Fibroblast of gingiva (primary cell): ENCODE measurements at regions not wholly inside any gene's neighbourhood (a gene's known extent, or its start where the extent isn't known, plus 50 kb on each side); places are given as distances from the start of the nearest gene placed in this dataset.
"Not testable (repeated sequence)": the region's sequence is repeated elsewhere in the genome, so short reads cannot be mapped to it uniquely, and the experiment has no call there.

ENCODE experiments used
- DNase-seq: peaks from one replicate; pipeline ENCODE4 v3.0.0-alpha.2; 2011; ENCODE audit warnings: low read depth

DNA sequence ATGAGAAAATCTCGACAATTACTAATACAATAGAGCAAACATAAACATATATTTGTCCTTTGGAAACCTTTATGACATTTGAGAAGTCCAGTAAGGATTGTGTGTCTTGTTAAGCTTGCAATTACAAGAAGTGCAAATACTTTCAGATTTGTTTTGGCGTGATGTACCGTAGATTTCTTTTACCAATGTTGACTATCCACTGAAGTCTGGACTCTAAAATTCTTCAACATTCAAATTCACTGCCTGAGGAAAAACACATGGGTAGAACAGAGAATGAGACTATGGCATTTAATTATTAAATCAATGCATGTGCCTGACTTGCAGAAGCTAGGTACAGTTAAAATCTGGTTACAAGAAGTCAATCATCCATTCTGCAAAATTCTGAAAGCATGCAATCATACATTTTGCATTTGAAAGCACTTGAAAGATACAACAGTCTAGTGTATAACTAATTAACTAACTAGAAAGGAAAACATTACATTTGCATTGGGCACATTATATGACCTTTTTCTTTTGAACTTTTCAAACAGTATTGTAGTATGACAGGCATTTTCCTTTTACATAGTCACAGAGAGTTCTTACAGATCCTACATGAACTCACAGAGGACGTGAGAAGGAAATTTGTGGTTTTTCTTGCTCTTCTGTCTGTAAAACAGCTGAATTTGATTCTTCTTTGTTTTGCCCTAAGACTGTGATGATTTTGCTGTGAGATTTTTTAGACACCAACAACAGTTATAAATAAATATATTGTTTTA is 511.1 kb upstream of the ADGRL4 start:
- DNase-seq, result peak; percentile 34

DNA sequence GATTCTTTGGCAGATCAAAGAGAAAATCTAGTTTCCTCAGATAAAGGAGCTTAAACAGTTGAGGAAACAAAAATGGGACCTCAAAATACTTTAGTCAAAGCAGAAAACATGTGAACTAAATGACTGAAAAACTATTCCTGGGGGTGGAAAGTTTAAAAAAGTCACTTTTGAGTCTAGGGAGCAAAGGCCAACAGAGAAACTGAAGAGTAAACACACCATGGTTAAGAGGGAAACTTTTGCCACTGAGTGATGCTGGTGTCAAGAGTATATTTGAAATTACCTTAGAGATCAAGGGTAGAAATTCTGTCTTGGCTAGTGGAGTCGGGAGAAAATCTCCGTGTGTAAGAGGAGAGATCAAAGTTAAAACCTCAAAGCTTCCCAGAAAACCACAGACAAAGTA is 501.2 kb upstream of the ADGRL4 start:
- DNase-seq, result no peak

DNA sequence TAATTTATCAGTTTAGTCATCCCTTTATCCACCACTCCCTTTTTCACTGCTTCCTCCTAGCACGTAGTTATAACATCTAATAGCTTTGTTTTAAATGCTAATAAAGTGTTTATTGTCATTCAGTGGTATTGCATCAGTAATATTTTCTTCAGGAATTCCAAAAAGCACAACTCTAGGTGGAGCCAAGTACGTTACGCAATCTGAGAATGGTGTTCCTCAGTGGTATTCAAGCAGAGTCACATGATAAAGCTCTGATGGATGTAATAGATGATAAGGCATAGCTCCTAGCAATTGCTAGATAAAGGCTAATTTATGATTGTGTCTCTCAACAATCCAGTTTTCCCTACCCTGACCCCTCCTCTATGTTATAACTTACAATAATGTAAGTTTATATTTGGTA is 494.6 kb upstream of the ADGRL4 start:
- DNase-seq, result peak; percentile 13

DNA sequence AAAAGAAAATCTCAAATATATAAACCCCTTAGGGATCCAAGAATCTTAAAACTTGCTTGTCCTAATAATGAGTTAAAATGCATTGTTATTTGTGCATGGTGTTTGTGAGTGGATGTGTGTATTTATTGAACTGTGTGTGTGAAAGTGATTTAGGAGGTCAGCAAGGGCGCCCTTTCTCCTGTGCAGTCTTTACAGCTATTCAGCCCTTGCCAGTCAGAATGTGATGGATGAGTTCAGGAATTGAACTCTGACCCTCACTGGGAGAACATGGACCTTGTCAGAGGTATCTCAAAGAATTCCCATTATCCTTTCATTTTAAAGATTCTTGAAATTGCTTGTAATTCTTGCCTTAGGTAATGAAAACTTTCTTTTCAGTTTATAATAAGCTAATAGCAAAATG is 493.0 kb upstream of the ADGRL4 start:
- no peak for DNase-seq

DNA sequence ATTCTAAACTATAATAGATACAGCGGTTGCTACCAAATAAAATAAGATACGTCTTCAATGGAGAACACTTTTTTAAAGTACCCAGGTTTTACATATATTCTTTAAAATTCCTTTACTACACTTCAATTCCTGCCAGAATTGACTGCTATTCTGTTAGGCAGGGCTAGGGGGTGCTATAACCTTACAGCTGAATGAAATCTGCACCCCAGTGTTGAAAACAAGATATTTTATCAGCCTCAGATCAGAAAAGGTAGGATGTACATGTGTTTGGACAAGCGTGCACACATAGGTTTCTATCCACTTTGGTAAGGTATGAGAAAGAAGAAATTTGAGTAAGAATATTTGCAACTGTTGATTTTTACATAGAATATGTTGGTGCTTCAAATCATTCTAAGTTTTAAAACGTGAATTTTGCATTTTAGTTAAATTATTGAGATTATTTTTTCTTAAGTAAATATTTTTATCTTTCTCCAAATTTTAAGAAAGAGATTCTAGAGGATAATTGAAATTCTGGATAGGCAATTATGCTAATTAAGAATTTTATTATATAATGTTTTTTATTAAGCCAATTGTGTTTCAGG is 490.8 kb upstream of the ADGRL4 start:
- peak; percentile 30 for DNase-seq

DNA sequence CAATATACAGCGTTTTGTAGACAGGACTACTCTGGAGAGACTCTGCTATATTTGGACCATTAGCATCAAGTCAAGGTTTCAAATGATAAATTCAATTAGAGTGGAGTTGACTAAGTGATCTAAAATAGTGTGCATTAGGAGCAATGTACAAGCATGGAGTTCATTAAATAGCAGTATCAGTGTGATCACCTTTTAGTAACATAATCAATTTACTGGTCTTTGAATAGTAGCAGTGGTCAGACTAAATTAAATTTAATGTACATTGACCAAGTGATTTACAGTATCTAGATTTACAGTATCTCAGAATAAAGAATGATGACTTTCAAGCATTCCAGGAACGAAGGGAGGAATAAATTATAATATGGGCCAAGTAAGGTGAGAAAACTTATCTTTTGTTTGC is 489.6 kb upstream of the ADGRL4 start:
- no peak for DNase-seq

DNA sequence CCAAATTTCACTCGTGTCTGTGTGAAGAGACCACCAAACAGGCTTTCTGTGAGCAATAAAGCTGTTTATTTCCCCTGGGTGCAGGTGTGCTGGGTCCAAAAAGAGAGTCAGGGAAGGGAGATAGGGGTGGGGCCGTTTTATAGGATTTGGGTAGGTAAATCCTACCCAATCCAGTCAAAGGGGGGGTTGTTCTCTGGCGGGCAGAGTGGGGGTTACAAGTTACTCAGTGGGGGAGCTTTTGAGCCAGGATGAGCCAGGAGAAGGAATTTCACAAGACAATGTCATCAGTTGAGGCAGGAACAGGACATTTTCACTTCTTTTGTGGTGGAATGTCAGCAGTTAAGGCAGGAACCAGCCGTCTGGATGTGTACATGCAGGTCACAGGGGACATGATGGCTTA is 487.2 kb upstream of the ADGRL4 start:
- DNase-seq, result not testable (repeated sequence)

DNA sequence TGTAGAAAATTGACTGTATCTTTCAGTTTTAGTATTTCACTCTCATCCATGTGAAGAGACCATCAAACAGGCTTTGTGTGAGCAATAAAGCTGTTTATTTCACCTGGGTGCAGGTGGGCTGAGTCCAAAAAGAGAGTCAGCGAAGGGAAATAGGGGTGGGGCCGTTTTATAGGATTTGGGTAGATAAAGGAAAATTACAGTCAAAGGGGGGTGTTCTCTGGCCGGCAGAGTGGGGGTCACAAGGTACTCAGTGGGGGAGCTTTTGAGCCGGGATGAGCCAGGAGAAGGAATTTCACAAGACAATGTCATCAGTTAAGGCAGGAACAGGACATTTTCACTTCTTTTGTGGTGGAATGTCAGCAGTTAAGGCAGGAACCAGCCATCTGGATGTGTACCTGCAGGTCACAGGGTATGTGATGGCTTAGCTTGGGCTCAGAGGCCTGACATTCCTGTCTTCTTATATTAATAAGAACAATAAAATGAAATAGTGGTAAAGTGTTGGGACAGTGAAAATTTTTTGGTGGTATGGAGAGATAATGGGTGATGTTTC is 482.1 kb upstream of the ADGRL4 start:
- not testable (repeated sequence) for DNase-seq

DNA sequence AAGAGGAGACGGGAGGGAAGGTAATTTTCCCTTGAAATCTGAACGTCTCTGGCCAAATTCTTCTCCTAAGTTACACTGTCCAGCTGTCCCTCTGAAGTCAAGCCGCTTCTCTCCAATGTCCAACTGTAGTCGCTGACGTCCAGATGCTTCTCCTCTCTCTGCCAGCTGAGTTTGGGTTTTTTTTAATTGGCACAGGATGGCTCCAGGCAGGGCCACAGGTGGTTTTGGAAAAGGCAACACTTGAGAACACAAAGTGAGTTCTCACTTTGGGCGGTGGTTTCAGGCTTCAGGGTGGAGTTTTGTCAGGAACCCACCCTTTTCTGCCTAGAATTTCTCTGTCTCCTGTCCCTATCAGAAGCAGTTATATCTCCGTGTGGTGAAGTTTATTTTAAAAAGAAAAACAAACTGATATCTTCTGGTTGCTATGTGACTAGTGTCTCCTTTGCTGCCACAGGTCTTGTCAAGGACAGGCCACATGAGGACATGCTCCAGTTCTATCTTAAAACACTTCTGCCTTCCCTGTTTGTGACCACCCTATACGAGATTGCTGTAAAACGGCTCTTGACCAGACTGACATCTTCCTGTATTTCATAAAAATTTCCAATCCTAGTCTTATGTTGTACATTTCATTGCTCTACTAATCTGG is 472.3 kb upstream of the ADGRL4 start:
- DNase-seq, result no peak

DNA sequence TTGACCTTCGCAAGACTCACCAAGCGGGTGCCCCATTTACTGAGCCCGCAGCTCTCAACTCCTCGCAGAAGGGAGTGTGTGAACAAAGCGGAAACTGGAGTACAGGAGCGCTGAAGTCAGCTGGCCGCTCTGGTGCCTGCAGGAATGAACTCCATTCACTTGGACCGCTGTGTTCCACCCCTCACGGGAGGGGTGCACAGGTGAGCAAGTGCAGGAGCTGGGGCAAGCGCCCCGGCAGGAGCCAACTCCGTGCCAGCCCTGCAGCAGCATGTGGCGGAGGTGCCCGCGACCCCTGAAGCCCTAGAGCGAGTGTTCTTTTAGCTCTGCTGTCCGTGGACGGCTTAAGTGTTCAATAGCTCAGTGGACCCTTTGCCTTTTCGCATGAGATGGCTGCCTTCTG is 471.6 kb upstream of the ADGRL4 start:
- no peak for DNase-seq

DNA sequence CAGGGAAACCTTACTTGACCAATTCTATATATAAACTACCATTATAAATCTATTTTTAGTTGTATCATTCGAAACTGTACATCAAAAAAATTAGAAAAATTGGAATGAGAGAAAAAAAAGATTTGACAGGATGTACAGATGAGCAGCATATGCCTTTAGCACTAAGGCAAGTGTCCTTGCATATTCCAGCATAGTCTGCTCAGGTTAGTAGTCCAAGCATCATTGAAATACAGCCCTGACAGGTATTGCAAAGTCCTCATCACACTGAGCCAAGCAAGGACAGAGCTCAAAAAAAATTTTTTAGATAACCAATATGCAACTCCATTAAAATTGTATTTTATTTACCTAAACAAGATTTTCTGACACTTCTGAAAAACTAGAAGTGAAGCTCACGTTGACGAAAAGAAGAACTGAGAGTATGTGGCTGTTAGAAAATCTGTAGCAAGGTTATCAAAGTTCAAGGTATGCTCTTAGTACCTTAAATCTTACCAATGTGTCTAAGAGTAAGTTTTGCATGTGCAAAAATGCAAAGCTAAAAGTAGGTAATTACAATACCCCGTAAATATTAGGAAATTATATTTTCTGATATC is 465.6 kb upstream of the ADGRL4 start:
- no peak for DNase-seq

DNA sequence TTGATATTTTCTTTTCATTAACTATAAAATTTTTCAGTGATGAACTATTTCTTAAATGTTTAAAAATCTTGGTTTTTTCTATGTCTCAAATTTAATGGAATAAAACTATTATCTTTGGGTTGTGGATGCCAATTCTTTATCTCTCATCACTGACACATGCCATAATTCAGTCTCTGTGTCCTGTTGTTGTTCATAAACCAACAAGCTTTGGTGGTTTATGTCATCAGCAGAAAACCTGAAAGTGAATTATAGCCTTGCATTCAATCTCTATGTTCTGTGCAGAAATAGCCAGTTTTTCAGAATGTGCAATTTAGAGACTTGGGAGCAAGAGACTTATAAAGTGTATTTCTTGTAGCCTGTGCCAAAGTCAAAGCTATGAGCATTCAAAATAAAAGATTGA is 462.6 kb upstream of the ADGRL4 start:
- no peak for DNase-seq

DNA sequence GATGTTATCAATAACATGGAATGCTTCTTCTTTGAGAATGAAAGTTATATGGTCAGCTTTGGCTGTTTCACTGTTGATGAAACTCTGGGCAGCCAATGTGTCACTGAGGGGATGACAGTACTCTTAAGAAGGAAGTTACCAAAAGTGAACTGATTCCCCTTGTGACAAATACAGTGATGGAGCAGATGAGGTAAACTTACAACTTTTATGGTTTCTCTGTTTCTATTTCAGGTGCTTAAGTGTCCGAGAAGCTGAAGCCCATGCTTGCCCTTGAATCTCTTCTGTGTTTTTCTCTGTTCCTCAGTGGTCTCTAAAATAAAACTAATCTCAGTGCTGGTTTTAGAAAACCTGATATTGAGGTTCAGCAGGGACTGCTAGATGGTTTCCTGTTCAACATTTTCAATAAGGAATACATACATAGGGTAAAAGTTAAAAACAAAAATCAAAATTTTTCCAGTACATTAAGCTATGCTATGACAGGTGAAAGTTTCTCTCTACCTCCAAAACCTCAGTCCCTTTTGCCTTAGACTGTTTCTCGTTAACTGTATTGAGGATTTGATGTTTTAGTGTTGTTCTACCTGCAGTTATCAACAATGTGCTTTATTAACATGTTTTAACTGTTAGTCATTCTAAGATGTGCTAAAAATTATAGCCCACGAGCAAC is 454.4 kb upstream of the ADGRL4 start:
- DNase-seq, result no peak

DNA sequence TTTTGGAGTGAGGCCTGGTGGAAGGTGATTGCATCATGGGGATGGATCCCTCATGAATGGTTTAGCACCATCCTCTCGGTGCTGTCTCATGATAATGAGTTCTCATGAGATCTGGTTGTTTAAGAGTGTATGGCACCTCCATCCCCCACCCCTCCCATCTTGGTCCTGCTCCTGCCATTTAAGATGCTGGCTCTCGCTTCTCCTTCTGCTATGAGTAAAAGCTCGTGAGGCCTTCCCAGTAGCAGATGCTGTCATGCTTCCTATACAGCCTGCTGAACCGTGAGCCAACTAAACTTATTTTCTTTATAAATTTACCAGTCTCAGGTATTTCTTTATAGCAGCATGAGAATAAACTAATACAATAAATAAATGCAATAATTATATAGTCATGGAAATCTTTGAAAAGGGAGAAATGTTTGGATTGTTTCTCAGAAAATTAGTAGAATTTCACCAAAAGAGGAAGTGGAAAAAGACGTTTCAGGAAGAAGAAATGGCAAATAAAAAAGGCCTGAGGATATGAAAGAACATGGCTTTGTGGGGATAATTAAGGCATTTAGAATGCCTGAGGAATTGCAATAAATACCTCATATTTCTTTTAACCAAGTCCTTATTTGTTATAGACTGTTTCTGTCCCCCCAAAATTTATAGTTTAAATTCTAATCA is 451.2 kb upstream of the ADGRL4 start:
- DNase-seq, result no peak

DNA sequence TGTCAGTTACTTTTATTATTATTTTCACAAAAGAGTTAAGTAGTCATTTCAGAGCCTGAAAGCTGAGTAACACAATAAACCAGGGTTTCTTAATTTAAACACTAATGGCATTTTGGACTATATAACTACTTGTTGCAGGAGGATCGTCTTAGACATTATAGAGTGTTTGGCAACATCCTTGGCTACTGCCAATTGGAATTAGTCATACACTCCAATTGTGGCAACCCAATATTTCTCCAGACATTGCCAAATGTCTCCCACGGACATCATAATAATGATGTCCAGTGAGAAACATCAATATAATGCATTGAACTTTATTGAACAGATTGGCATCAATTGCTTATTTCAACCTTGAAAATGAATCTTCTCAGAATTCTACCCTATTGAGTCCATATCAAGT is 441.9 kb upstream of the ADGRL4 start:
- peak; percentile 63 for DNase-seq

DNA sequence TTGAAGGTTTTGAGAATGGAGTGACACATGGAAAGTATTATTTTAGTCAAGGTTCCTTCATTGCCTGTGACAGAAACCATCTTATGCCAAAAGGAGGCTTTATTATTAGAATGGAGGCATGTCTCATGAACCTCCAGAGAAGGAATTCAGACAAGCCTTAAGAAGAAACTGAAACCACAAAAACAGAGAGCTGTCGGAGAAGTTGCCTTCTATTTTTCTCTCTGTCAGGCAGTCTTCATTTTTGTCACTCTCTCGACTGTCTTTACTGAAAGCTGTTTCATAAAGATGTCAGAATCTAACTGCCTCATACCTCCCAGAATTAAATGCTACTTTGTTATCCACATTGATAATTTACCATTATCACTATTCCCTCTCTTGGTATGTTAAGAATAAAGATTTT is 434.7 kb upstream of the ADGRL4 start:
- no peak for DNase-seq

DNA sequence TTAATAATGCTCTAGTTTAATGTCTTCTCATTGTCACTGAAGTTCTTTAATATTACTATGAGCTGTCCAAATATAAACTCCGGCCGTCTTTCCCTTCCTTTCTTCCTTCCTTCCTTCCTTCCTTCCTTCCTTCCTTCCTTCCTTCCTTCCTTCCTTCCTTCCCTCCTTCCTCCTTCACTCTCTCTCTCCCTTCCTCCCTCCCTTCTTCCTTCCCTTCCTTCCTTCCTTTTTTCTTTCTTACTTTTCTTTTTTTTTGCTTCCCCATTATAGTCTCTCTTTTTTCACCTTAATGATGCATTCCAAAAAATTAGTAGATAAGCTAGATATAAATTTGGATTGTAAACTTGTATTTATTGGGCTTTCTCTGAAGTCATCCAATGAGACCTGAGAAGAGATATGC is 431.0 kb upstream of the ADGRL4 start:
- DNase-seq, result no peak

DNA sequence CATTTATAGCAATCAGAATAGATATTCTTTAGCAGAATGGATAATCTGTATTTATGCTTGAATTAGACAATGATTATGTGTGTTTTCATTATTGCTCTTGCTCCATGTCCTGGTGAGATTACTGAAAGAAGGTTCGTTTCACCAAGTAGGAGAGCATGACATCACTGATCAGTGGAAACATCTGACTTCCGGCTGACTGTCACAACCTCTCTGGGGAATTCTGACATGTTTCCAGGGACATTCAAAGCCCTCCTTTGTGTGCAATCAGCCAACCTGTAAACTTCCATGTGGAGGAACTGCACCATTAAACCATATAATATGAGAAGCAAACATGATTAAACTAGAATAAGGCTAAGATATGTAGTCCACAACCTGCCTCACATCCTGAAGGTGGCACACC is 424.8 kb upstream of the ADGRL4 start:
- no peak for DNase-seq

DNA sequence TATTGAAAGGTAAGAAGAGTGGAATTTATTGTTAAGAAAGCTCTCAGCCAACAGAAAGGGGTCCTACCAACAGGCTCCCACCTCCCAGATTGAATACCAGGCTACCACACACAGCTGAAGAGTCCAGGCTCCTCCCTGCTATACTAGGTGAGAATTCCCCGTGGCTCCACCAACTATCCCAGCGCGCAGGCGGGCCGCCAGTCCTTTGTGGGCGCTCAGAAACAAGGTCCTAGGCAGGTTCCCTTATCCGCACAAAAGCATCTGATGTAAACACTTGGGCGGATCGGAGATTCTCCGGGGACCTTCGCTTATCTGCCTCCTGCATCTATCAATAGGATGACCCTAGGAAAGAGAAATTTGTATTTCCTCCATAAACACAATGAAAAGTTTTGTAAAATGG is 423.9 kb upstream of the ADGRL4 start:
- DNase-seq, result no peak

DNA sequence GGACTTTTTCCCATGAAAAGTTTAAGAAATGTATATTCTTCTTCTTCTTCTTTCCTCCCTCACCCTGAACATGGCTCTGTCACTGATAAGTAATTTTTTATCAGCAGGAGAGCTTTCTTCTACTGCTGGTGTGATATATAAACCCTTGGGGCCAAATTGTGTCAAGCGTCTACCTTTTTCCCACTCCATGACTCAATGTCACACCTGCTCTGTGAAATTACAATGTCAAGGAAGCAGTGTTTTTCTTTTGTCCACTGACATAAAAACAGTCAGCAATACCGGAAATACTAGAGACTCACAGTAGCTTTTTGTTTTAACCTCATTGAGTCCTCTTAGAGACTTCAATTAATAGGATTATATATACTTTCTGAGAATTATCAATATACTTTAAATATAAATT is 416.2 kb upstream of the ADGRL4 start:
- no peak for DNase-seq

DNA sequence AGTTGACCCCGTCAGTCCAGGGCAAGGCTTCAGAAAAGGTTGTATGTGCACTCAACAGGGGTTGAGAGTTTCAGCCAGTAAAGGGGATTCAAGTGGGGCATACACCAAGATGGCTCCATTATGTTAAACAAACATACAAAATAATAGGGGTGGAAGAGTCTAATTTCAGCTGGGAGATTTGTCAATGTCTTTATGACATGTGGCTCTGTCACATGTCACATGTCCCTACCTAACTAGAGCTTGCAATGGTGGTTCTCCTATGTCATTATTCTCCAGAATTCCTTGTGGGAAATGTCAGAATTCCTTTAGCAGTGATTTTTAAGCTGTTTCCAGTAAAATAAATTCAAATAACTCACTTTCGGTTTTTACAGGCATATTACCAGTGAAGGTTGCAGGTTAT is 392.0 kb upstream of the ADGRL4 start:
- DNase-seq, result no peak

DNA sequence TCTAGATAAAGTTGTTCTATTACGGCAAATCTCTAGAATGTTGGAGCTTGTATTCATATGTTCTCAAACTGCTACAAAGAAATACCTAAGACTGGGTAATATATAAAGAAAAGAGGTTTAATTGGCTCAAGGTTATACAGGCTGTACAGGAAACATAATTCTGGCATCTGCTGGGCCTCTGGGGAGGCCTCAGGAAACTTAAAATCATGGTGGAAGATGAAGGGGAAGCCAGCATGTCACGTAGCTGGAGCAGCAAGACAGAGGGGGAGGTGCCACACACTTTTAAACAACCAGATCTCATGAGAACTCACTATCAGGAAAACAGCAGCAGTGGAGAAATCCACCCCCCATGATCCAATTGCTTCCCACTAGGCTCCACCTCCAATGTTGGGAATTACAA is 390.4 kb upstream of the ADGRL4 start:
- DNase-seq, result no peak
